Transverse colon (tissue), 3 donors: ENCODE measurements at regions not wholly inside any gene's neighbourhood (a gene's known extent, or its start where the extent isn't known, plus 50 kb on each side); places are given as distances from the start of the nearest gene placed in this dataset.

Experiments used
- EP300 ChIP-seq: sonication (generic); formaldehyde crosslinking; IDR thresholded peaks from one replicate; pipeline ENCODE4 v1.6.1; 2017; ENCODE audit warnings: antibody characterized with exemption, low read depth
- POLR2A ChIP-seq: fragments of 450-650 bp; IDR thresholded peaks from one replicate; pipeline ENCODE4 v1.6.1; 2016; ENCODE audit warnings: antibody characterized with exemption, mild to moderate bottlenecking, moderate library complexity
- TF ChIP-seq, protein P1 (sequence below), 5 experiments: fragments of 200-600 bp in 3 of 5; fragments of 450-650 bp in 2 of 5; sonication (generic) in 3 of 5; IDR thresholded peaks; 1 replicate in 2 of 5; 2 replicates in 3 of 5; pipeline ENCODE4 v1.5.1; 2016 to 2017; ENCODE audit warnings: antibody characterized with exemption in 5 of 5, inconsistent platforms in 3 of 5, mild to moderate bottlenecking in 2 of 5, moderate library complexity in 1 of 5

DNA sequence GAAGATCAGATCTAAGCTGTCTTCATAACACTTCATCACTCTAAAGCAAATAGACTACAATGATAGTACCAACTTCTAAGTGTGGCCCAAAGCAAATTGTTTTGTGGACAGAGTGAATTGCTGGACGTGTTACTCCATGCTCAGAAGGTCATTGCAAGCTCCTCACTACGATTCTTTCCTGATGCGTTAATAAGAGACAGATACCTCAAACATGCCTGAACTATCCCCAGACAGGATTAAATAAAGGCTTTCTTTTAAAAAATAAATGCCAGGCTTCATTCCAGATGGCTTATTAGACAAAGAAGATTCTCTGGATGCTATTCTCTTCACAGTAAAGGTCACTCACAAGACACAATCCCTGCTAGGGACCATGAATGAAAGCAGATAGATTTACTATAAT, 621.2 kb downstream of the DCDC2C start:
- TF ChIP-seq, protein P1, sequence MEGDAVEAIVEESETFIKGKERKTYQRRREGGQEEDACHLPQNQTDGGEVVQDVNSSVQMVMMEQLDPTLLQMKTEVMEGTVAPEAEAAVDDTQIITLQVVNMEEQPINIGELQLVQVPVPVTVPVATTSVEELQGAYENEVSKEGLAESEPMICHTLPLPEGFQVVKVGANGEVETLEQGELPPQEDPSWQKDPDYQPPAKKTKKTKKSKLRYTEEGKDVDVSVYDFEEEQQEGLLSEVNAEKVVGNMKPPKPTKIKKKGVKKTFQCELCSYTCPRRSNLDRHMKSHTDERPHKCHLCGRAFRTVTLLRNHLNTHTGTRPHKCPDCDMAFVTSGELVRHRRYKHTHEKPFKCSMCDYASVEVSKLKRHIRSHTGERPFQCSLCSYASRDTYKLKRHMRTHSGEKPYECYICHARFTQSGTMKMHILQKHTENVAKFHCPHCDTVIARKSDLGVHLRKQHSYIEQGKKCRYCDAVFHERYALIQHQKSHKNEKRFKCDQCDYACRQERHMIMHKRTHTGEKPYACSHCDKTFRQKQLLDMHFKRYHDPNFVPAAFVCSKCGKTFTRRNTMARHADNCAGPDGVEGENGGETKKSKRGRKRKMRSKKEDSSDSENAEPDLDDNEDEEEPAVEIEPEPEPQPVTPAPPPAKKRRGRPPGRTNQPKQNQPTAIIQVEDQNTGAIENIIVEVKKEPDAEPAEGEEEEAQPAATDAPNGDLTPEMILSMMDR (IDR thresholded peaks at IDR 0.05): no peak
- no peak for TF ChIP-seq POLR2A
- TF ChIP-seq EP300: no peak
